Ecto neural progenitor cell (in vitro differentiated cells): ENCODE measurements at regions not wholly inside any gene's neighbourhood (a gene's known extent, or its start where the extent isn't known, plus 50 kb on each side); places are given as distances from the start of the nearest gene placed in this dataset.
"Not testable (repeated sequence)": the region's sequence is repeated elsewhere in the genome, so short reads cannot be mapped to it uniquely, and the experiment has no call there.

Source experiments
- DNase-seq: peaks from one replicate; pipeline ENCODE4 v3.0.0-alpha.2; 2018; ENCODE audit warnings: low spot score

DNA sequence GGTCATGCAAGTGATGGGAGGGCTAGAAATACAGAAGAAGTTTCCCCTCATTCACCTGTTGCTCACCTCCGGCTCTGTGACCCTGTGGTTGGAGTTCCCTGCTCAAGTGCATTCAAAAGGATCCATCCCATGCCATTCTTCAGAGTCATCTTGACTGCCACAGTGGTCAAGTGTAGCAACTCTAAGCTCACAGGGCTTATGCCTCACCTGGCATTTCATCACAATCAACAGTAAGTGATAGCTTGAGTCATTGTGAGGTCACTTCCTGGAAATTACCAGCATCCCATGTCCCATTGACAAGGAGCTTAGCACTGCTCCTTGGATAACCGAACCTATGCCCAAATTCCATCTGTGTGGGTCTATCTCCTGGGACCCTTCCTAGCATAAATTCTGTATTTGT lies 55.6 kb downstream of the OR4C45 start:
- no peak for DNase-seq

DNA sequence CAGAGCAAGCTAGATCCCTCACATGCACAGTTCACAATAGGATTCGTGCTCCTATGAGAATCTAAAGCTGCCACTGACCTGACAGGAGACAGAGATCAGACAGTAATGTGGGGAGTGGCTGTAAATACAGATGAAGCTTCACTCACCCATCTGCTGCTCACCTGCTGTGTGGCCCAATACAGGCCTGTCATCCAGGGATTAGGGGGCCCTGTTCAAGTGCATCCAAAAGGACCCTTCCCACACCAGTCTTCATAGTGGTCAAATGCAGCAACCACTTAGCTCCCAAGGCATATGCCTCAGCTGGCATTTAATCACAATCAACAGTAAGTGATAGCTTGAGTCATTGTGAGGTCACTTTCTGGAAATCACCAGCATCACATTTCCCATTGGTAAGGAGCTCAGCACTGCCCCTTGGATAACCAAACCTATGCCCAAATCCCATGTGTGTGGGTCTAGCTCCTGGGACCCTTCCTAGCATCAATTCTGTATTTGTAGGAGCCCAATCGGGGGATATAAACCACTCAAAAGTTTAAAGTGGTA lies 65.6 kb downstream of the OR4C45 start:
- DNase-seq: no peak

DNA sequence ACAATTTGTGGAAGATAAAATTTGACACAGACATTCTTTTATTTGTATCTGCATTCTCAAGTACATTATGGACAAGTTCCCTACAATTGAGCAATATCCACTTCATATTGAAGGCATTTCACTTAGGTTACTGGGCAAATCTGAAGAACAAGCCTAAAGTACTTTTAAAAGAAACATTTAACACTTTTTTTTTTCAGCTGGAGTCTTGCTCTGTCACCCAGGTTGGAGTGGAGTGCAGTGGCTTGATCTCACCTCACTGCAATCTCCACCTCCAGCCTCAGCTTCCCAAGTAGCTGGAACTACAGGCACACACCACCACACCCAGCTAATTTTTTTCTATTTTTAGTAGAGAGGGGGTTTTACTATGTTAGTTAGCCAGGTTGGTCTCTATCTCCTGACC lies 70.2 kb downstream of the OR4C45 start:
- DNase-seq: no peak

DNA sequence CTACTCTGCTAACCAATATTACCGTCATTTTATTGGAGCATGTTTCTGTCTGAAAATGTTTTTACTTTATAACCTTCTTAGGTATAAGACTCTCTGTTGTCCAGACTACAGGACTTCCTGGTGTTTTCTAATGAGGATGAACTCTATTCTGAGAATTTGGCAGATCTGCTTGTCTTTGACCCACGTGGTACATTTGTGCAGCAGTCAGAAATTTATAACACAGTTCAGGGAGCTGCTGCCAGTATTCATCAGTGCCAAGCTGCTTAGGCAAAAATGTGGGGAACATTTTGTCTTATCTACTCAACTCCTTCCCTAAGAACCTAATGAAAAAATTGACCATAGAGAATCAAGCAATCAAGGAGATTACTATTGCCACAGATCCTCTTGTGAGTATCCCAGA lies 108.0 kb downstream of the OR4C45 start:
- DNase-seq: not testable (repeated sequence)

DNA sequence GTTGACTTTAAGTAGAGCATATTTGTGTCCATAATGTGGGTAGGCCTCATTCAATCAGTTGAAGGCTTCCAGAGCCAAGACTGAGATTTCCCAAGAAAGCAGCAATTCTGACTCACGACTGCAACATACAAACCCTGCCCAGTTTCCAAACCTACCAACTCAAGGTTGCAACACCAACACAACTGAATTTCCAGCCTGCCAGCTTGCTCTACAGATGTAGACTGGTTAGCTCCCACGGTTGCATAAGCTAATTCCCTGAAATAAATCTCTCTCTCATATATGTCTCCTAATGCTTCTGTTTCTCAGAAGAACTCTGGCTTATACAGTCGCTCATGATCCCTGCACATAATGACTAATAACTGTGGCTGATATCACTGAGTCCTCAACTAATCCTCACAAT lies 113.6 kb downstream of the OR4C45 start:
- DNase-seq: not testable (repeated sequence)

DNA sequence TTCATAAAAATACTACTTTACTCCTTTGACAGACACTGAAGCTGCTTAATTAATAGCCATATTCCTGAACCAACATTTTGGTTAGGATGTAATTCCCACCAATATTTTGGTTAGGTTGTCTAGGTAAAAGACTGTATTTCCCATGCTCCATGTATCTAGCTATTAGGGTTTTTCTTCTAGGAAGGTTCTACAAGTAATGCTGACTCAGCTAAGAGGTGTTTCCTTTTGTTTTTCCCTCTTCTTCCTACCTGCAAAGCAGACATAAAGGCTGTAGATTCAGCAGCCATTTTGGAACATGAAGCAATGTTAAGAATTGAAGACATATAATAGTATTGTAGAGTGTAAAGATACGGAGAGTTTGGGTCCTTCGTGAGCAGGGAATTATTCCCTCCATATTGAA lies 115.3 kb downstream of the OR4C45 start:
- not testable (repeated sequence) for DNase-seq

DNA sequence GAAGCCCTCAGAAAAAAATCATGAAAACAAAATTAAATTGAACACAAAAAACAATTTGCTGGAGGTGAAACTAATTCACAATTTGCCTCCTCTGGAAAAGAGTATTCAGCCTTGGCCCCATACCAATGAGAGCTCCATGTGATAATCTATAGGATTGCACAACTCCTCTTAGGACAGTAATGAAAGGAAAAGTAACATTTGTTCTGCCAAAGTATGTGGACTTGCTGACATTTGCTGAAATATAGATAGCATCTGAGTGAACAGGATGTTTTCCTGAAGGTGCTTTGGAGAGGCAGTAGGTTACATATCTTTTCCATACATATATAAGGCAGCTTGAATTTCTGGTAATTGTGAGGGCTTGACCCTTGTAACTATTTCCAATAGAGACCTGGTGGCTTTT lies 122.8 kb downstream of the OR4C45 start:
- no peak for DNase-seq

DNA sequence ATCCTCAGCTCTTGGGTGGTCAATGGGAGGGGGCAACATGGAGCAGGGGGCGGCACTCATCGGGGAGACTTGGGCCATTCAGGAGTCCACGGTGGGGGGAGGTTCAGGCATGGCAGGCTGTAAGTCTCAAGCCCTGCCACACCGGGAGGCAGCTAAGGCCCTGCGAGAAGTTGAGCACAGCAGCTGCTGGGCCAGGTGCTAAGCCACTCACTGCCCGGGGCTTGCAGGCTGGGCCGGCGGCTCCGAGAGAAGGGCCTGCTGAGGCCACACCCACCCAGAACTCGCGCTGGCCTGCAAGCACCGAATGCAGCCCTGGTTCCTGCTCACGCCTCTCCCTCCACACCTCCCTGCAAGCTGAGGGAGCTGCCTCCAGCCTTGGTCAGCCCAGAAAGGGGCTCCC lies 131.4 kb downstream of the OR4C45 start:
- no peak for DNase-seq

DNA sequence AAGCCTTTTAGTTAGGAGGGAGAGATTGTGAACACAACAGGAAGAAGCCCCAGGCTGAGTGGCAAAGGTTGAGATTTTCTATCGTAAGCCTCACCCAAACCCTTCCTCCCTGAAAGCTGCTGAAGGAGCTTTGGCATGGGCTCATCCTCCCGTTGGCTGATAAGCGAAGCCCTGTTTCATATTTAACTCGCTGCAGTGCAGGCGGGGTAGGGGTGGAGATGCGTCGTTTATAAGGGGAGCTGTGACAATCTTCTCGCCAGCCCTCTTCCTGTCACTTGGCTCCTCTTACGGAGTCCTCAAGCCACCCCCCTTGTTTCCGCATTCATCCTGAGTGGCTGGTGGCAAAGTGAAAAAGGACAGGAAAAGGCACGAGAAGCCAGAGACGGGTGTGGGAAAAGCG lies 137.0 kb downstream of the OR4C45 start:
- no peak for DNase-seq

DNA sequence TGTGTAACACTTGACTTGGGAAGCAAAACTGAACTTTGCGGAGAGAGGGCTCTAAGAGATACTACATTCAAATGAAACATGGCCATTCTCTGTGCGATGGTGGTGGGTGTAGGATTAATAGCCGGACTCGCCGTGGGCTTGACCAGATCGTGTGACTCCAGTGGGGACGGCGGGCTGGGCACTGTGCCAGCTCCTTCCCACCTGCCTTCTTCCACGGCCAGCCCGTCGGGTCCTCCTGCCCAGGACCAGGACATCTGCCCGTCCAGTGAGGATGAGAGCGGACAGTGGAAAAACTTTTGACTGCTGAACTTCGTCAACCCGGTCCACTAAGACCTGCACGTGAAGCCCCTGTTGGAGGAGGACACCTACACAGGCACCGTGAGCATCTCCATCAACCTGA lies 137.4 kb downstream of the OR4C45 start:
- DNase-seq: no peak

DNA sequence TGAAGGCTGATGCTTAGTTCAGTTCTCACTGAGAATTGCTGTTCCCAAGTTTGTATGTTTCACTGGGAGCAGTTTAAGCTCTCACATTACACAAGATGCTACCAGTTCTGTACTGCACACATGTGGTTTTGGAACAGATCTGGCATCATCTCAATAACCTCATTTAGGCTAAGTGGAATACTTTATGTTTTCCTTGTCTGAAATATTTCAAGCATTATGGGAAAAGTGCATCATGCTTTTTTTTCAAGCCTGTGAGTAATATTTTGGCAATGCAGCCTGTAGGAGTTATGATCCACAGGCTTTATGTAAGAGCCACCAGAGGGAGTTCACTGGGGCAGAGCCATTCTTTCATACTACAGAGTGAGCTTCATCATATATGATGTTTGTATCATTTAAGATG lies 141.5 kb downstream of the OR4C45 start:
- DNase-seq: no peak

DNA sequence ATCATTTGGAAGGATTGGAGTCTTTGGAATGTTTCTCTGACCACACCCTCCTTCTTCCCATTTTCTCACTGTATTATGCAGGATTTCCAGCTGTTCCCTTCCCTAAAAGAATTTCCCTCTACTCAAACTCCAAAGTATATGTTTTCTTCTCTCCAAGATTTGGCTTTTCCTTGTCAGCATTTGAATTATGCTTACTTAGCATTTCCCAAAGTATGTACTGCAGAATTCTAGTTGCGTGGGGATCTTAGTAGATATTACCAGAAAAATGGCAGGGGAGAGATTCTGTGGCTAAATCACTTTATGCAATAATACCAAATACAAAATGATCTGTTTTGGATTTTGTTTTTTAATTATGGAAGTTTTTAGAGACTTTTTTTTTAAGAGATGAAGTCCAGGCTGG lies 142.3 kb downstream of the OR4C45 start:
- no peak for DNase-seq

DNA sequence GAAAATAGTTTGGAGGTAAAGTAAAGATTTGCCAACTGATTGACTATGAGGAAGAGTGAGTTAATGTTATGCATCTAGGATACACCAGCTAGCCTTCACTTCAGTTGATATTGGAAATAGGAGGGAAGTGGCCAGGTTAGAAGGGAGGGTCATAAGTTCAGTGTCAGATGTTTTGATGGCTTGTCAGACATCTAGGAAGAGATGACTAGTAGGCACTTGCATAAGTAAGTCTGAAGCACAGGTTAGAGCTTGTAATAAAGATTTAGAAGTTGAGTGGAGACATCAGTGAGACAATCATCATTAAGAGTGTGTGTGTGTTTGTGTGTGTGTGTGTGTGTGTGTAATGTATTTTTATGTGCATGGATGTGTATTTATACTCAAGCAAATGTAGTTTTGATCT lies 146.1 kb downstream of the OR4C45 start:
- DNase-seq: no peak

DNA sequence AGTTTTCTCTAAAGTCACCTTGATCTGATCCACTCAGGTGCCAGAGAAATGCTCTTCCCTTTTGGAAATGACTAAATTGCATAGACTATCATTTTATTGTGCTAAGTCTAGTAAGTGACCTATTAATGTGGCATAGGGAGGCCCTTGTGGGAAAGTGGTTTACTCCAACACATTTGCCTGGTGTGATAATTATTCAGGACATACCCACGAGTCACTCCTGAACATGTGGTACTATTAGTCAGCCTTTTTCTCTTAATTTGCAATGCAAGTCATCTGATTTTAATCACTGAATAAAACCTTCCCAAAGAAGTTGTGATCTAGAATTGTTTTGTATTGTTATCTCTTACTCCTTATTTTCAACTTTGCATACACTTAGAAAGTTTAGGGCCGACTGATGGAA lies 148.7 kb downstream of the OR4C45 start:
- no peak for DNase-seq

DNA sequence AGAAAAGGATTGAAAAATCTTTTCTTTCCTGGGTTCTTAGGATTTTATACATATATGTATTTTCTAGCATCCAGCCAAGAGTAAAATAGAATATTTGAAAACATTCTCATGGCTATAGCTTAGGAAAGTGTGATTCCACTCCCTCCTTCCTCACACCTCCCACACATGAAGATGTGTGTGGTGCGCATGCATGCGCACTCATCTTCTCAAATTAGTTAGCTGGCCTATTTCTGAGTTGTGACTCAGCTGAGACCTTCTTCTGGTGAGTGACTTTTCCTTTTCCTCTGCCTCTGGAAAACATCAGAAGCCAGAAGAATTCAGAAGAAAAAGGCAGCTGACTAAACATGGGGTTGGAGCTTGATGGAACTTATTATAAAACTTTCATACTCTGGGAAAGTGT lies 149.8 kb downstream of the OR4C45 start:
- DNase-seq: no peak

DNA sequence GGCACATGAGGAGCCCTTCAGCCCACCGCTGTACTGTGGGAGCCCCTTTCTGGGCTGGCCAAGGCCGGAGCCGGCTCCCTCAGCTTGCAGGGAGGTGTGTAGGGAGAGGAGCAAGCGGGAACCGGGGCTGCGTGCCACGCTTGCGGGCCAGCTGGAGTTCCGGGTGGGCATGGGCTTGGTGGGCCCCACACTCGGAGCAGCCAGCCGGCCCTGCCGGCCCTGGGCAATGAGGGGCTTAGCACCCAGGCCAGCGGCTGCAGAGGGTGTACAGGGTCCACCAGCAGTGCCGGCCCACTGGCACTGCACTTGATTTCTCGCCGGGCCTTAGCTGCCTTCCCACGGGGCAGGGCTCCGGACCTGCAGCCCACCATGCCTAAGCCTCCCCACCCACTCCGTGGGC lies 150.5 kb downstream of the OR4C45 start:
- not testable (repeated sequence) for DNase-seq

DNA sequence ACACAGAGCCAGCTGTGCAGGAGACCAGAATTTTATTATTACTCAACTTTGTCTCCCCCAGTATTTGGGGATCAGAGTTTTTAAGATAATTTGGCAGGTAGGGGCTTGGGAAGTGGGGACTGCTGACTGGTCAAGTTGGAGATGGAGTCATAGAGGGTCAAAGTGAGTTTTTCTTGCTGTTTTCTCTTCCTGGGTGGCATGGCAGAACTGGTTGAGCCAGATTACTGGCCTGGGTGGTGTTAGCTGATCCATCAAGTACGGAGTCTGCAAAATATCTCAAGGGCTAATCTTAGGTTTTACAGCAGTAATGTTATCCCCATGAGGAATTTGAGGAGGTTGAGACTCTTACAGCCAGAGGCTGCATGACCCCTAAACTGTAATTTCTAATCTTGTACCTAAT lies 153.5 kb downstream of the OR4C45 start:
- DNase-seq: no peak

DNA sequence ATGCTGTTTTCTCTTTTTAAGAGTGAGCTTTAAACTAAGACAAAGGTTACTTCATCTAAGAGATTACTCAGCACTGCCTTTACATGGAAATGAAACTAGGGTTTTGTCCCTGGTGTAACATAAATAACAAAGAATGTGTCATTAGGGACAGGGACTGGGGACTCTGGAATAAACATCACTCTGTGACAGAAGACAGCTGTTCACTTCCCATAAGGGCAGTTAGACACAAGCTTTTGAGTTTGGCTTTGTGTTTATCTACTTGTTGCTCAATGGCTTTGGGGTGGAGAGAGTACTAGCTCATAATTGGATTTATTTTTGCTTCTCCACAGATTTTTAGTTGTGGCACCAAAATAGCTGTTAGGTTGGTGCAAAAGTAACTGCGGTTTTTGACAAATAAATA lies 154.5 kb downstream of the OR4C45 start:
- DNase-seq: no peak

DNA sequence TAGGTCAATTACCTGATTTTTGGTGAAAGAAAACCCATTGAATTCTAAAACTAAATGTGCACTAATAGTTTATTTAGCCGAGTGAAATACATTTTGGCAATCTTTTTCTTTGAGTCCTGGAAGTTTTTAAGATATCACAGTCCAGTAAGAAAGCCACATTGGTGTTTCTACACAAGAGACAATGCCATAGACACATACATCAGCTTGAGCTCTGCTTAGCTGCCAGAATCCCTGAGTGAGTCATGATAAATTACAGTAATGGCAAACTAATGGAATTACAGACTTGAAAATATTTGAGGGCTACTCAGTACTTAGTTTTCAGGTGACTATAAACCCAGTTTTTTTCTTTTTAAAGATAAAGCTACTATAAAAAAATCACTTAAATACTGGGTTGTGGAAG lies 155.4 kb downstream of the OR4C45 start:
- DNase-seq: no peak

DNA sequence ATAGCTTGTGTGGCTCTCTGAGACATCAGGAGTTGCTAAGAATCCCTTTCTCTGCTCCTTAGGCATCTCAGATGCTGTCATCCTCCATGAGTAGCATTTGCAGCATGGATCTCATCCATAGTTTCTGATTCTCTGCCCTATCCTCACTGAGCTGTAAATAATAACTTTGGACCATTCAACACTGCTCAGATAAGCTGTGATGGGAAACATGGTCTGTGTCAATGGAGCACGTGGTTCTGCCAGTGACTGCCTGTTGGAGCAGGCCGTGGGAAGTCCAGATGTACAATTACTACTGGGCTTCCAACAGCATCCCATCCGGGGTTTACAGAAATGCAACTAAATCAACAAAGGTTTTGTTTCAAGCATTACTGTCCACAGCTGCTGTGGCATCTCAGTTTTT lies 160.1 kb downstream of the OR4C45 start:
- DNase-seq: no peak

DNA sequence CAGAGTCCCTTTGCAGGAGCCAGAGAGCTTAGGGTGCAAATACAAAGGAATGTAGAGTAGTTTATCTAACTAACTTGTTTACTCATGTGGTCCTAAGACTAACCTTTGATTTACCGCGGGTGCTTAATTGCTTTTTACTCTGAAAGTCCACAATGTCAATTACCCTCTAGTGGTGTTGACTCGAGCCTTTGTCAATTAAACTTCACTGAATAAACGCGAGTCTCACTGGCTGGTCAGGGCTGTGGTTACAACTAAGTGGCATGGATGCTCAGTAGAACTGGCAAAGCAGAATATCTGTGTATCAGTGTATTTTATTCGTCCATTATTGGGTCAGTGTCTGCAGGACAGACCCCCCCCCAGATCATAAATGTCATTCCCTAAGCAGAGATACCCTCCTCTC lies 181.7 kb downstream of the OR4C45 start:
- no peak for DNase-seq

DNA sequence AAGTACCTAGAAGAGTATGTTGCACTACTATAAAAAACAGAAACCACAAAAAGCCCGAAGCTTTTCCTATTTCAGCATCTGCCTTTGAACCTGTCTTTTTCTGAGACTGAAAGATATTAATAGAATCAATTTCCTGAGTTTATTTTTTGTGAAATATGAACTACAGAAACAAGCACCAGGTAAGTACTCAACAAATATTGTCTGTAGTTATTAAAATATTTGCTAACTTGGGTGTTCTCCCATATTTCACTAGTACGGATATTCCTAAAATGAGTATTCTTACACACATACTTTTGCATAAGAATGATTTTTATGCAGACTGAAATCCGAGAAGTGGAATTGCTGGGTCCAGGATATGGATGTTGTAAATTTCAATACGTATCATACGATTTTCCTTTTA lies 188.0 kb downstream of the OR4C45 start:
- no peak for DNase-seq

DNA sequence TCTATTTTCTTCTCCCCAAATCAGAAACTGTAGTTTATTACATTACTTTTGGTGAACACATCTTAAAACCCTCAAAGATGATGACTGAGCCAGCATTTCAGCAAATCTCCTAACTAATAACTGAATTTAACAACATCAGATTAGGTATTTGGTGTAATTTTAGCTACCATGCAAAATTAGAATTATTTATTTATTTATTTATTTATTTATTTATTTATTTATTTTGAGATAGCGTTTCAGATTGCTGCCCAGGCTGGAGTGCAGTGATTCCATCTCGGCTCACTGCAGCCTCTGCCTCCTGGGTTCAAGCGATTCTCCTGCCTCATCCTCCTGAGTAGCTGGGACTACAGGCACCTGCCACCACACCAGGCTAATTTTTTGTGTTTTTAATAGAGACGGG lies 205.7 kb downstream of the OR4C45 start:
- not testable (repeated sequence) for DNase-seq

DNA sequence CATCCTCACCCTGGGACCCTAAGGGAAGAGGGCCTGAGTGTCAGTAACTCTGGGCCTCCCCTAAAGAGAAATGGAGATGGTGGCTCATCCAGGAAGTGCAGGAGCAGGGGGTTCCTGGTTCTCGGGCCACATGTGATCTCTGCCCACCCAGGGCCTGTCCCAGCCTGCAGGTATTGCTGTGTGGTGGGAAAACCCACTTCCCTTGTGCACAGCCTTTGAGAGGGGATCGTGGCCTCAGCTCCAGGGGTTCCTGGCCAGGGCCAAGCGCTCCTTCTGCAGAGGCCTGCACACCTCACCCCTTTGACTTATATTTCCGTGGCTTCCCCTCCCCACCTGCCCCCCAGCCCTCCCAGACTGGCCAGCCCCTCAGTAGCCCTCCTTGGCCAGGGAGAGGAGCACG lies 213.5 kb downstream of the OR4C45 start:
- no peak for DNase-seq

DNA sequence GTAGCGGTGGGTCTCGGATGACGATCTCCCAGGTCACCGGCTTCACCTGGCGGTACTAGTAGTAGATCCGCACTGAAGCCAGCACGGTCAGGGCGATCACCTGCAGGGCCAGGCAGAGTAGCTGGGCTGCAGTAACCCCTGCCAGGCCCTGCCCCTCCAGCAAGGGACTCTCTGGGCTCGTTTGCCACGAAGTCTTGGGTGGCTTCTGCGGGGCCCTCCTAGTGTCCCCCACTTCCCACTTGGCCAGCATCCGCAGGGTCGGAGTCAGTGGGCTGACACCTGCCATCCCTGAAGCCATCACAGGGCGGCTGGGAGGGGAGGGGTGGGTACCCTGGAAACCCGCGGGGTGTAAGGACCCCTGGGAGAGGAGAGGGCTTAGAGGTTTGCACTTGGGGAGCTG lies 214.0 kb downstream of the OR4C45 start:
- no peak for DNase-seq
